Panc1 (cell line): ENCODE measurements at regions not wholly inside any gene's neighbourhood (a gene's known extent, or its start where the extent isn't known, plus 50 kb on each side); places are given as distances from the start of the nearest gene placed in this dataset.

ENCODE experiments used
- ATAC-seq: fragments of 200-7000 bp; cut with Tn5 transposase; 2 replicates; pipeline ENCODE4 v1.9.1; 2020; ENCODE audit warnings: mild to moderate bottlenecking, moderate library complexity
- BruUV-seq: library from RNA; stranded (reverse); fragments of 400-500 nt; replicated peaks from 2 replicates; lab custom pipeline; 2021; lab: Mats Ljungman, UMichigan
- CTCF ChIA-PET: fragments of 300-600 bp; sonication (Branson Sonifier 250); formaldehyde crosslinking; loops from one replicate; lab custom pipeline; 2022; ENCODE audit warnings: antibody characterized with exemption; lab: Charles Lee
- POLR2A ChIA-PET: fragments of 300-600 bp; sonication (Branson Sonifier 250); formaldehyde crosslinking; loops from one replicate; lab custom pipeline; 2022; ENCODE audit warnings: antibody characterized with exemption; lab: Charles Lee
- DNase-seq: peaks from one replicate; pipeline ENCODE4 v3.0.0-alpha.2; 2010; ENCODE audit warnings: low read depth, low spot score
- H3K27ac ChIP-seq: 2 replicates; pipeline ENCODE4 v1.5.1; 2011; ENCODE audit warnings: mild to moderate bottlenecking, low read length, inconsistent platforms
- H3K27me3 ChIP-seq: fragments of 200-500 bp; sonication (Bioruptor generic); 2 replicates; pipeline ENCODE4 v1.6.0; 2014; ENCODE audit warnings: low read length, inconsistent platforms; ENCODE audit not compliant: control insufficient read depth, insufficient read depth
- H3K36me3 ChIP-seq: fragments of 200-500 bp; sonication (Bioruptor generic); 2 replicates; pipeline ENCODE4 v1.5.1; 2014; ENCODE audit warnings: inconsistent platforms, mild to moderate bottlenecking, low read length, moderate library complexity; ENCODE audit not compliant: control insufficient read depth, insufficient read depth
- H3K4me1 ChIP-seq: 2 replicates; pipeline ENCODE4 v1.5.1; 2011; ENCODE audit warnings: inconsistent platforms, mild to moderate bottlenecking, low read length, moderate library complexity; ENCODE audit not compliant: control insufficient read depth, insufficient read depth
- H3K4me3 ChIP-seq, 2 experiments: 2 replicates each; pipeline ENCODE4 v1.5.1; 2011 to 2012; ENCODE audit warnings: low read depth in 2 of 2, low read length in 2 of 2, mild to moderate bottlenecking in 2 of 2, inconsistent platforms in 1 of 2, moderate library complexity in 1 of 2
- H3K9me3 ChIP-seq: fragments of 200-500 bp; sonication (Bioruptor generic); 2 replicates; pipeline ENCODE4 v1.5.1; 2014; ENCODE audit warnings: low read depth, mild to moderate bottlenecking, inconsistent platforms, low read length, moderate library complexity; ENCODE audit not compliant: control insufficient read depth, insufficient read depth
- CTCF ChIP-seq: fragments of 450-650 bp; IDR thresholded peaks from 2 replicates; pipeline ENCODE4 v1.5.1; 2017; ENCODE audit warnings: mild to moderate bottlenecking
- POLR2AphosphoS5 ChIP-seq: IDR thresholded peaks from 2 replicates; pipeline ENCODE4 v1.6.1; 2012; ENCODE audit warnings: mild to moderate bottlenecking, low read depth, low read length, moderate library complexity
- SIN3A ChIP-seq: IDR thresholded peaks from 2 replicates; pipeline ENCODE4 v1.6.1; 2012; ENCODE audit warnings: low read depth, mild to moderate bottlenecking, low read length, moderate library complexity, borderline replicate concordance; ENCODE audit not compliant: insufficient read depth
- TCF7L2 ChIP-seq: IDR thresholded peaks from 2 replicates; pipeline ENCODE4 v1.6.1; 2011; ENCODE audit warnings: mild to moderate bottlenecking, low read depth, low read length, inconsistent platforms
- in situ Hi-C: cut with HindIII; loops from 2 replicates; pipeline ENCODE4 v1.10.0; 2016; ENCODE audit warnings: low sequenced_read_pairs, low pct_unique_long_range_greater_than_20kb
- intact Hi-C: fragments of 100-400 bp; cut with micrococcal nuclease; formaldehyde crosslinking; loops from one replicate; pipeline ENCODE4 v1.10.0; 2022; ENCODE audit not compliant: unreplicated experiment
- TF ChIP-seq, protein P1 (sequence below), 2 experiments: IDR thresholded peaks; 2 replicates each; pipeline ENCODE4 v1.6.1; 2011 to 2012; ENCODE audit warnings: low read depth in 2 of 2, control low read depth in 1 of 2, low read length in 1 of 2, mild to moderate bottlenecking in 1 of 2, moderate library complexity in 1 of 2; ENCODE audit not compliant: insufficient read depth in 1 of 2

GRCh38 chr1:217184854-217185253 lies 446.0 kb downstream of the GPATCH2 start:
- H3K36me3 ChIP-seq: no peaks in the 10 kb centered on the region
- CTCF ChIA-PET: no interaction called here
- TF ChIP-seq CTCF: no peak
- TF ChIP-seq, protein P1, sequence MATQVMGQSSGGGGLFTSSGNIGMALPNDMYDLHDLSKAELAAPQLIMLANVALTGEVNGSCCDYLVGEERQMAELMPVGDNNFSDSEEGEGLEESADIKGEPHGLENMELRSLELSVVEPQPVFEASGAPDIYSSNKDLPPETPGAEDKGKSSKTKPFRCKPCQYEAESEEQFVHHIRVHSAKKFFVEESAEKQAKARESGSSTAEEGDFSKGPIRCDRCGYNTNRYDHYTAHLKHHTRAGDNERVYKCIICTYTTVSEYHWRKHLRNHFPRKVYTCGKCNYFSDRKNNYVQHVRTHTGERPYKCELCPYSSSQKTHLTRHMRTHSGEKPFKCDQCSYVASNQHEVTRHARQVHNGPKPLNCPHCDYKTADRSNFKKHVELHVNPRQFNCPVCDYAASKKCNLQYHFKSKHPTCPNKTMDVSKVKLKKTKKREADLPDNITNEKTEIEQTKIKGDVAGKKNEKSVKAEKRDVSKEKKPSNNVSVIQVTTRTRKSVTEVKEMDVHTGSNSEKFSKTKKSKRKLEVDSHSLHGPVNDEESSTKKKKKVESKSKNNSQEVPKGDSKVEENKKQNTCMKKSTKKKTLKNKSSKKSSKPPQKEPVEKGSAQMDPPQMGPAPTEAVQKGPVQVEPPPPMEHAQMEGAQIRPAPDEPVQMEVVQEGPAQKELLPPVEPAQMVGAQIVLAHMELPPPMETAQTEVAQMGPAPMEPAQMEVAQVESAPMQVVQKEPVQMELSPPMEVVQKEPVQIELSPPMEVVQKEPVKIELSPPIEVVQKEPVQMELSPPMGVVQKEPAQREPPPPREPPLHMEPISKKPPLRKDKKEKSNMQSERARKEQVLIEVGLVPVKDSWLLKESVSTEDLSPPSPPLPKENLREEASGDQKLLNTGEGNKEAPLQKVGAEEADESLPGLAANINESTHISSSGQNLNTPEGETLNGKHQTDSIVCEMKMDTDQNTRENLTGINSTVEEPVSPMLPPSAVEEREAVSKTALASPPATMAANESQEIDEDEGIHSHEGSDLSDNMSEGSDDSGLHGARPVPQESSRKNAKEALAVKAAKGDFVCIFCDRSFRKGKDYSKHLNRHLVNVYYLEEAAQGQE (IDR thresholded peaks at IDR 0.05; ENCODE audit: insufficient read depth in 1 of 2, low read depth in 2 of 2, low read length in 1 of 2): no peak
- H3K4me3 ChIP-seq: no peak overlapping the region
- in situ Hi-C loops: no loop called here
- BruUV-seq: no TSS peak
- H3K4me1 ChIP-seq: no peaks in the 10 kb centered on the region
- POLR2A ChIA-PET: no interaction called here
- H3K27ac ChIP-seq: no peak overlapping the region
- H3K27me3 ChIP-seq: no peaks in the 10 kb centered on the region
- no peak for DNase-seq
- no peak for ATAC-seq
- intact Hi-C loops: no loop called here
- H3K9me3 ChIP-seq: no peaks in the 10 kb centered on the region

DNA sequence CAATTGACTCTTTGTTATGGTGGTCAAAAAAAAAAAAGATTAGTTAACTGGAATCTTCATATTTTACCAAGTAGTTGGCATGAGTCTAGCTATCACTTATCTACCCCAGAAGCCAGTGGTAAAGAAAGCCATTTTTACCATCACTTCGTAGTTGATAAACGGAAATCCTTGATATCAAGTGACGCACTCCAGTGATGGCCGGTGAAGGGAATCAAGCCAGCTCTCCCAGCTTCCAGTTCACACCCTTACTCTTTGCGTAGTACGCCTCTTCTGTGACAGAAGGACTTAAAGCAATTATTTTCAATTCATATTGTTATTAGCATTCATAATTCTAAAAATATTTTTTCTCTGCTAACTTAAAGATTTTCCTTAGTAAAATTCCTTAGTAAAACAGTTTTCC lies 447.9 kb downstream of the GPATCH2 start:
- no peak for ATAC-seq
- Histone ChIP-seq H3K4me1 (no peaks in the 10 kb centered on the region), H3K36me3 (no peaks in the 10 kb centered on the region), H3K27ac (no peak overlapping the region), H3K9me3 (no peaks in the 10 kb centered on the region), H3K27me3 (no peaks in the 10 kb centered on the region), H3K4me3 (no peak overlapping the region)
- ChIA-PET CTCF (no interaction called here), POLR2A (no interaction called here)
- TF ChIP-seq TCF7L2 (no peak), SIN3A (no peak), CTCF (no peak), POLR2AphosphoS5 (no peak)
- TF ChIP-seq, protein P1 (IDR thresholded peaks at IDR 0.05; ENCODE audit: insufficient read depth in 1 of 2, low read depth in 2 of 2, low read length in 1 of 2): no peak
- in situ Hi-C loops: no loop called here
- BruUV-seq: no TSS peak
- no peak for DNase-seq
- intact Hi-C loops: no loop called here
